ENCODE measurements at regions not wholly inside any gene's neighbourhood (a gene's known extent, or its start where the extent isn't known, plus 50 kb on each side); places are given as distances from the start of the nearest gene placed in this dataset.

GRCh38 chr1:19536519-19536918 is 51.2 kb upstream of the CAPZB start:
- DNase-seq (ENCODE audit: low spot score) = no peak
- POLR2A ChIA-PET (ENCODE audit: low non-redundant PET) = no interaction called here
- CTCF ChIA-PET = no interaction called here

GRCh38 chr1:19535214-19535613 is 49.9 kb upstream of the CAPZB start:
- TF ChIP-seq, protein P1, sequence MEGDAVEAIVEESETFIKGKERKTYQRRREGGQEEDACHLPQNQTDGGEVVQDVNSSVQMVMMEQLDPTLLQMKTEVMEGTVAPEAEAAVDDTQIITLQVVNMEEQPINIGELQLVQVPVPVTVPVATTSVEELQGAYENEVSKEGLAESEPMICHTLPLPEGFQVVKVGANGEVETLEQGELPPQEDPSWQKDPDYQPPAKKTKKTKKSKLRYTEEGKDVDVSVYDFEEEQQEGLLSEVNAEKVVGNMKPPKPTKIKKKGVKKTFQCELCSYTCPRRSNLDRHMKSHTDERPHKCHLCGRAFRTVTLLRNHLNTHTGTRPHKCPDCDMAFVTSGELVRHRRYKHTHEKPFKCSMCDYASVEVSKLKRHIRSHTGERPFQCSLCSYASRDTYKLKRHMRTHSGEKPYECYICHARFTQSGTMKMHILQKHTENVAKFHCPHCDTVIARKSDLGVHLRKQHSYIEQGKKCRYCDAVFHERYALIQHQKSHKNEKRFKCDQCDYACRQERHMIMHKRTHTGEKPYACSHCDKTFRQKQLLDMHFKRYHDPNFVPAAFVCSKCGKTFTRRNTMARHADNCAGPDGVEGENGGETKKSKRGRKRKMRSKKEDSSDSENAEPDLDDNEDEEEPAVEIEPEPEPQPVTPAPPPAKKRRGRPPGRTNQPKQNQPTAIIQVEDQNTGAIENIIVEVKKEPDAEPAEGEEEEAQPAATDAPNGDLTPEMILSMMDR (conservative IDR thresholded peaks at IDR 0.05; ENCODE audit: low read depth) = no peak
- no peak for DNase-seq (ENCODE audit: low spot score)
- CTCF ChIA-PET = no interaction called here
- POLR2A ChIA-PET (ENCODE audit: low non-redundant PET) = no interaction called here
- no peak overlapping the region for H3K27ac ChIP-seq

More at GRCh38 chr1:19536519-19536918, 51.2 kb upstream of the CAPZB start:
- H3K27ac ChIP-seq = no peak overlapping the region
- TF ChIP-seq, protein P1 (conservative IDR thresholded peaks at IDR 0.05; ENCODE audit: low read depth) = no peak

Measured in RWPE1 (cell line).